Stomach (tissue), 4 donors: ENCODE measurements at regions not wholly inside any gene's neighbourhood (a gene's known extent, or its start where the extent isn't known, plus 50 kb on each side); places are given as distances from the start of the nearest gene placed in this dataset.

ENCODE experiments used
- EP300 ChIP-seq: sonication (generic); formaldehyde crosslinking; IDR thresholded peaks from one replicate; pipeline ENCODE4 v1.6.1; 2017; ENCODE audit warnings: antibody characterized with exemption
- POLR2A ChIP-seq, 4 donors: fragments of 450-650 bp; IDR thresholded peaks; one replicate each; pipeline ENCODE4 v1.6.1; 2016; ENCODE audit warnings: antibody characterized with exemption in 4 of 4, control low read depth in 2 of 4, mild to moderate bottlenecking in 1 of 4, moderate library complexity in 1 of 4
- POLR2AphosphoS5 ChIP-seq, 3 donors: sonication (generic); formaldehyde crosslinking; IDR thresholded peaks; one replicate each; pipeline ENCODE4 v1.6.1; 2016; ENCODE audit warnings: antibody characterized with exemption in 3 of 3
- TF ChIP-seq, protein P1 (sequence below), 7 experiments: fragments of 450-650 bp in 4 of 7; fragments of 200-600 bp in 3 of 7; sonication (generic) in 3 of 7; IDR thresholded peaks; one replicate each; pipeline ENCODE4 v1.5.1; 2016 to 2019; ENCODE audit warnings: antibody characterized with exemption in 7 of 7, control low read depth in 2 of 7, mild to moderate bottlenecking in 1 of 7

DNA sequence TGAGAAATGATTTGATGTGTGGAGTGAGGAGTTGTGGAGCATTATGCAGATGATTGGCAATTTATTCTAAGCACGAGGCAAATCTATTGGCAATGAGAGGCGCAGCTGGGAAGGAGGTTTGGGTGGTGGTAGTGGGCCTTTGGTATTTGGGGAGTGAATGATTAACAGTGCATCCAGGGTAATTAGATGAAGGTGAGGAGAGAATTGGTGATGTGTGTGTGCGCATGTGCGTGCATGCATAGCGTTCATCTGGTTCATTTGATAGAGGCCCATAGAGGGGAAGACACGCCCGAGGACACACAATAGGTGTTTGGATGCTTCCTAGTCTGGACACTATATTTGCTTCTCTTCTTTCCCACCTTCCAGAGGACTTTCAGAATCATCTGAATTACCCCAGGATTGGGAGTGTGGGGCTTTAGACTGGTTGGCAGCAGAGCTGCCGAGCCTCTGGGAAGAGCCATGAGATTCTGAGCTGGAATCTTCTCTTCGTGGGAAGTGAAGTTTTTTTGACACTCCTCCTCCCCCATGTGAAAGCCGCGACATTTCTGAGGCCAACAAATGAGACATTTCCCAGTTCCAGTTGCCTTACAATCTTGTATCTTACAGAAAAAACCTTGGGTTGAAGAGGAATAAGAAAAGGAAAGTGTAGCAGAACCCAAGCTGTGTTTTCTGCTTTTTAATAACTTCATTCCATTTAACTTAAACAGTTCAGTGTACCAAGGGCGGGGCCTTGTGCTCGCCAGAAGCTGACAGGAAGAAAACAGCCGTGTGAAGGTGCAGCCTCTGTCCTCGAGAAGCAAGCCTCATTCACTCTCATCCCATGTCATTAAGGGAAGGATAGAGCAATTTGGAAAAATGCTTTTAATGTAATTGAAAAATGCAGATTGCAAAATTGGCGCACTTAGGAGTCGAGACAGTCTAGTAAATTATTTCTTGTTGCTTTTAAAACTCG is 65.2 kb downstream of the SLC25A47 start:
- no peak for TF ChIP-seq POLR2AphosphoS5 (IDR thresholded peaks at IDR 0.05)
- TF ChIP-seq, protein P1, sequence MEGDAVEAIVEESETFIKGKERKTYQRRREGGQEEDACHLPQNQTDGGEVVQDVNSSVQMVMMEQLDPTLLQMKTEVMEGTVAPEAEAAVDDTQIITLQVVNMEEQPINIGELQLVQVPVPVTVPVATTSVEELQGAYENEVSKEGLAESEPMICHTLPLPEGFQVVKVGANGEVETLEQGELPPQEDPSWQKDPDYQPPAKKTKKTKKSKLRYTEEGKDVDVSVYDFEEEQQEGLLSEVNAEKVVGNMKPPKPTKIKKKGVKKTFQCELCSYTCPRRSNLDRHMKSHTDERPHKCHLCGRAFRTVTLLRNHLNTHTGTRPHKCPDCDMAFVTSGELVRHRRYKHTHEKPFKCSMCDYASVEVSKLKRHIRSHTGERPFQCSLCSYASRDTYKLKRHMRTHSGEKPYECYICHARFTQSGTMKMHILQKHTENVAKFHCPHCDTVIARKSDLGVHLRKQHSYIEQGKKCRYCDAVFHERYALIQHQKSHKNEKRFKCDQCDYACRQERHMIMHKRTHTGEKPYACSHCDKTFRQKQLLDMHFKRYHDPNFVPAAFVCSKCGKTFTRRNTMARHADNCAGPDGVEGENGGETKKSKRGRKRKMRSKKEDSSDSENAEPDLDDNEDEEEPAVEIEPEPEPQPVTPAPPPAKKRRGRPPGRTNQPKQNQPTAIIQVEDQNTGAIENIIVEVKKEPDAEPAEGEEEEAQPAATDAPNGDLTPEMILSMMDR (IDR thresholded peaks at IDR 0.05): no peak
- no peak for TF ChIP-seq POLR2A (IDR thresholded peaks at IDR 0.05)
- no peak for TF ChIP-seq EP300
